ENCODE measurements at regions not wholly inside any gene's neighbourhood (a gene's known extent, or its start where the extent isn't known, plus 50 kb on each side); places are given as distances from the start of the nearest gene placed in this dataset.
A peak's percentile ranks its signal among the peaks of the same experiment; 100 is the strongest.

DNA sequence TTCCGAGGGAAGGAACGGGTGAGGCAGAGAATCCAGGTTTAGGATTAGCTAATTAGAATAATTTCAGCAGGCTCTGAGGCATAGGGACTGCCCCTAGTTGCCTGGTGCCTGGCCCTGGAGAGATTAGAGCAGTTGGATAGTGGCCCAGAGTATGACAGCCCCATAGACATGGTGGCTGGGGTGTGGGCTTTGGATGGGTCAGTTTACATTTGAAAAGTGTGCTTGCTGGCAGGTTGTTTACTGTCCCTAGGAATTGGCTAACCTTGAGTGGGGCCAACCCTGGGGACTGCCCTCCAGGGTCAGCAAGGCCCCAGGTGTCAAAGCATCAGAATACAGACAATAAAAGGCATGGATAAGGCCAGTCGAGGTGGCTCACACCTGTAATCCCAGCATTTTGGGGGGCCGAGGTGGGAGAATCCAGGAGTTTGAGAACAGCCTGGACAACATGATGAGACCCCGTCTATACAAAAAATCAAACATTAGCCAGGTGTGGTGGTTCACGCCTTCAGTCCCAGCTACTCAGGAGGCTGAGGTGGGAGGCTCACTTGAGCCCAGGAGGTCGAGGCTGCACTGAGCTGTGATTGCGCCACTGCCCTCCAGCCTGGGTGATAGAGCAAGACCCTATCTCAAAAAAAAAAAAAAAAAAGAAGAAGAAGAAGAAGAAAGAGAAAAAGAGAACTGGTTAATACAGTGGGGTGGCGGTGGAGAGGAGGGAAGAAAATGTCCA lies 182.3 kb upstream of the PWP1 start (continued):
- TF ChIP-seq ZNF713 (CRISPR knock-in tag; IDR thresholded peaks at IDR 0.05) (no peak), ADNP (CRISPR knock-in tag; IDR thresholded peaks at IDR 0.05) (no peak), SSRP1 (CRISPR knock-in tag; IDR thresholded peaks at IDR 0.05) (no peak), PAWR (CRISPR knock-in tag; IDR thresholded peaks at IDR 0.05; ENCODE audit: borderline replicate concordance) (no peak), ETS1 (CRISPR knock-in tag; IDR thresholded peaks at IDR 0.05) (no peak), KMT2B (CRISPR knock-in tag; IDR thresholded peaks at IDR 0.05) (no peak), FOXJ3 (CRISPR knock-in tag; IDR thresholded peaks at IDR 0.05; ENCODE audit: borderline replicate concordance) (peak; percentile 30; the same call in 1 of the 2 replicates), ZXDC (CRISPR knock-in tag; IDR thresholded peaks at IDR 0.05) (no peak), GLMP (CRISPR knock-in tag; IDR thresholded peaks at IDR 0.05; ENCODE audit: borderline replicate concordance) (no peak), POLR2AphosphoS2 (IDR thresholded peaks at IDR 0.05; ENCODE audit: low read depth, low read length) (no peak), NCOR1 (IDR thresholded peaks at IDR 0.05; ENCODE audit: borderline replicate concordance, low read length) (no peak), ZBTB33 (CRISPR knock-in tag; IDR thresholded peaks at IDR 0.05) (no peak), ZMYM4 (CRISPR knock-in tag; IDR thresholded peaks at IDR 0.05) (peak; percentile 81), SIN3B (IDR thresholded peaks at IDR 0.05; ENCODE audit: low read length) (no peak), ZNF547 (CRISPR knock-in tag; IDR thresholded peaks at IDR 0.05) (no peak), ZNF746 (CRISPR knock-in tag; IDR thresholded peaks at IDR 0.05) (no peak)
- TF ChIP-seq, protein P1, sequence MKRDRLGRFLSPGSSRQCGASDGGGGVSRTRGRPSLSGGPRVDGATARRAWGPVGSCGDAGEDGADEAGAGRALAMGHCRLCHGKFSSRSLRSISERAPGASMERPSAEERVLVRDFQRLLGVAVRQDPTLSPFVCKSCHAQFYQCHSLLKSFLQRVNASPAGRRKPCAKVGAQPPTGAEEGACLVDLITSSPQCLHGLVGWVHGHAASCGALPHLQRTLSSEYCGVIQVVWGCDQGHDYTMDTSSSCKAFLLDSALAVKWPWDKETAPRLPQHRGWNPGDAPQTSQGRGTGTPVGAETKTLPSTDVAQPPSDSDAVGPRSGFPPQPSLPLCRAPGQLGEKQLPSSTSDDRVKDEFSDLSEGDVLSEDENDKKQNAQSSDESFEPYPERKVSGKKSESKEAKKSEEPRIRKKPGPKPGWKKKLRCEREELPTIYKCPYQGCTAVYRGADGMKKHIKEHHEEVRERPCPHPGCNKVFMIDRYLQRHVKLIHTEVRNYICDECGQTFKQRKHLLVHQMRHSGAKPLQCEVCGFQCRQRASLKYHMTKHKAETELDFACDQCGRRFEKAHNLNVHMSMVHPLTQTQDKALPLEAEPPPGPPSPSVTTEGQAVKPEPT (CRISPR knock-in tag; IDR thresholded peaks at IDR 0.05; ENCODE audit: low read depth): no peak
- TF ChIP-seq, protein P2, sequence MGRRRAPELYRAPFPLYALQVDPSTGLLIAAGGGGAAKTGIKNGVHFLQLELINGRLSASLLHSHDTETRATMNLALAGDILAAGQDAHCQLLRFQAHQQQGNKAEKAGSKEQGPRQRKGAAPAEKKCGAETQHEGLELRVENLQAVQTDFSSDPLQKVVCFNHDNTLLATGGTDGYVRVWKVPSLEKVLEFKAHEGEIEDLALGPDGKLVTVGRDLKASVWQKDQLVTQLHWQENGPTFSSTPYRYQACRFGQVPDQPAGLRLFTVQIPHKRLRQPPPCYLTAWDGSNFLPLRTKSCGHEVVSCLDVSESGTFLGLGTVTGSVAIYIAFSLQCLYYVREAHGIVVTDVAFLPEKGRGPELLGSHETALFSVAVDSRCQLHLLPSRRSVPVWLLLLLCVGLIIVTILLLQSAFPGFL (CRISPR knock-in tag; IDR thresholded peaks at IDR 0.05): no peak
- TF ChIP-seq, protein P3, sequence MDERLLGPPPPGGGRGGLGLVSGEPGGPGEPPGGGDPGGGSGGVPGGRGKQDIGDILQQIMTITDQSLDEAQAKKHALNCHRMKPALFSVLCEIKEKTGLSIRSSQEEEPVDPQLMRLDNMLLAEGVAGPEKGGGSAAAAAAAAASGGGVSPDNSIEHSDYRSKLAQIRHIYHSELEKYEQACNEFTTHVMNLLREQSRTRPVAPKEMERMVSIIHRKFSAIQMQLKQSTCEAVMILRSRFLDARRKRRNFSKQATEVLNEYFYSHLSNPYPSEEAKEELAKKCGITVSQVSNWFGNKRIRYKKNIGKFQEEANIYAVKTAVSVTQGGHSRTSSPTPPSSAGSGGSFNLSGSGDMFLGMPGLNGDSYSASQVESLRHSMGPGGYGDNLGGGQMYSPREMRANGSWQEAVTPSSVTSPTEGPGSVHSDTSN (CRISPR knock-in tag; IDR thresholded peaks at IDR 0.05): no peak
